Activated CD4-positive, alpha-beta memory T cell treated with anti-CD3 and anti-CD28 coated beads, Interleukin-2, amount 10 ng/mL, durations not matched to agents 7 days and 5 days (primary cell): ENCODE measurements at regions not wholly inside any gene's neighbourhood (a gene's known extent, or its start where the extent isn't known, plus 50 kb on each side); places are given as distances from the start of the nearest gene placed in this dataset.
A peak's percentile ranks its signal among the peaks of the same experiment; 100 is the strongest.

Source experiments
- CTCF ChIA-PET: fragments of 350-600 bp; sonication (Branson Sonifier 250); formaldehyde crosslinking; loops from one replicate; lab custom pipeline; 2021; ENCODE audit warnings: antibody characterized with exemption, inconsistent platforms; lab: Charles Lee
- POLR2A ChIA-PET: fragments of 350-600 bp; sonication (Branson Sonifier 250); formaldehyde crosslinking; loops from one replicate; lab custom pipeline; 2021; ENCODE audit warnings: antibody characterized with exemption; lab: Charles Lee
- DNase-seq: peaks from one replicate; pipeline ENCODE4 v3.0.0-alpha.2; 2020
- H3K27ac Mint-ChIP-seq: one replicate; pipeline ENCODE4 v1.8.0; 2021; ENCODE audit warnings: mild to moderate bottlenecking, mixed read lengths
- H3K27me3 Mint-ChIP-seq: one replicate; pipeline ENCODE4 v1.8.0; 2021; ENCODE audit warnings: mixed read lengths
- H3K36me3 Mint-ChIP-seq: one replicate; pipeline ENCODE4 v1.8.0; 2021; ENCODE audit warnings: low read depth, mixed read lengths
- H3K4me1 Mint-ChIP-seq: one replicate; pipeline ENCODE4 v1.8.0; 2021; ENCODE audit warnings: mixed read lengths
- H3K4me3 Mint-ChIP-seq: one replicate; pipeline ENCODE4 v1.8.0; 2021; ENCODE audit warnings: mild to moderate bottlenecking, mixed read lengths
- H3K9me3 Mint-ChIP-seq: one replicate; pipeline ENCODE4 v1.8.0; 2021; ENCODE audit warnings: mixed read lengths

GRCh38 chr17:68197091-68197996 lies 50.5 kb upstream of the AMZ2 start:
- CTCF ChIA-PET, result interaction anchor here (1.0 to 3.3 kb wide), 3 partner anchors 12 to 20 kb away, joined by 3 to 19 read pairs (median 8); no protein-coding TSS in a partner anchor
- peaks cover 44% of the 10 kb centered on the region for H3K27me3 Mint-ChIP-seq
- peaks cover 46% of the 10 kb centered on the region for H3K4me1 Mint-ChIP-seq
- POLR2A ChIA-PET, result interaction anchor here (0.7 to 7.8 kb wide), 4 partner anchors 8 to 265 kb away, joined by 3 to 153 read pairs (median 8); no protein-coding TSS in a partner anchor
- H3K27ac Mint-ChIP-seq, result no peak overlapping the region
- no peak for DNase-seq
- H3K4me3 Mint-ChIP-seq, result peak overlapping the region; percentile 35
- H3K36me3 Mint-ChIP-seq, result no peaks in the 10 kb centered on the region
- H3K9me3 Mint-ChIP-seq, result no peaks in the 10 kb centered on the region

- no peaks in the 10 kb centered on the region for H3K36me3 Mint-ChIP-seq
- POLR2A ChIA-PET, result interaction anchor here (1.0 to 7.8 kb wide), 6 partner anchors 8 to 270 kb away, joined by 3 to 153 read pairs (median 4); no protein-coding TSS in a partner anchor
- CTCF ChIA-PET, result interaction anchor here (1.0 to 4.7 kb wide), 6 partner anchors 13 to 201 kb away, joined by 3 to 105 read pairs (median 16); no protein-coding TSS in a partner anchor
- H3K4me3 Mint-ChIP-seq, result peak overlapping the region; percentile 66
- no peak for DNase-seq
- no peak overlapping the region for H3K27ac Mint-ChIP-seq
- H3K4me1 Mint-ChIP-seq, result peaks cover 46% of the 10 kb centered on the region
- H3K9me3 Mint-ChIP-seq, result no peaks in the 10 kb centered on the region
- peaks cover 41% of the 10 kb centered on the region for H3K27me3 Mint-ChIP-seq
Measured at GRCh38 chr17:68197997-68198930, 49.6 kb upstream of the AMZ2 start.
